ENCODE measurements at regions not wholly inside any gene's neighbourhood (a gene's known extent, or its start where the extent isn't known, plus 50 kb on each side); places are given as distances from the start of the nearest gene placed in this dataset.

- DNase-seq = no peak
Observed at GRCh38 chr1:61627365-61627764, 97.6 kb downstream of the TM2D1 start.

DNA sequence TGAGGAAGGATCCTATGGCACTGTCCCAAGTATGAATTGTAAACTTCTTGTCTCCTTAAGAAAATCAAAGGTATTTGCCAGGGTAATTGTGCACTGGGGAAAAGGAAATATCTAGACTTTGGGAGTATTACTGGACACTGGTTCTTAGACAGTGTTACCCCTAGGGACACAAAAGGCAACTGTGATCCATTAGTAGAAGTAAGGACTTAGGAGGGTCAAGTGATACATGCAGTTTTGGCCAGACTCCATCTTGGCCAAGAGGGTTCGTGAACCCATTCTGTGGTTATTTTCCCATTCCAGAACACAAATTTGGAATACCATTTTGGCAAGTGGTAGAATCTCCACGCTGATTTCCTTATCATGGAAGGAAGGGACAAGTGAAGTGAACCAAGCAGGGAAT is 98.1 kb downstream of the TM2D1 start:
- no peak for DNase-seq

DNA sequence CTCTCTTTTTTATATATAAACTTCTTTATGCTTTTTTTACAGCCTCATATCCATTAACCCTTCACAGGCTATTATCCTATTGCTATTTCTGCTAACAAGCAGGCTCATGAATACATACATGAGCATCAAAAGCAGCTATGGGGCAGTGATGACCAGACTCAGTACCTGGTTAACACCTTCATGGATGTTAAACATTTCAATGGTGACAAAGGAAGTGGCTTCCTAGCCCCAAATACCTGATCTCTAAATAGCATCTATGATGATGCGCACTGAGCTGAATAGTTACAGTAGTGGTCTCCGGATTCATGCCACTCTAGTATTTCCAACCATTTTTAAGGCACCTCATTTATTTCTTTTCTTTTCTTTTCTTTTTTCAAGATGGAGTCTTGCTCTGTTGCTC is 101.1 kb downstream of the TM2D1 start:
- DNase-seq = no peak

DNA sequence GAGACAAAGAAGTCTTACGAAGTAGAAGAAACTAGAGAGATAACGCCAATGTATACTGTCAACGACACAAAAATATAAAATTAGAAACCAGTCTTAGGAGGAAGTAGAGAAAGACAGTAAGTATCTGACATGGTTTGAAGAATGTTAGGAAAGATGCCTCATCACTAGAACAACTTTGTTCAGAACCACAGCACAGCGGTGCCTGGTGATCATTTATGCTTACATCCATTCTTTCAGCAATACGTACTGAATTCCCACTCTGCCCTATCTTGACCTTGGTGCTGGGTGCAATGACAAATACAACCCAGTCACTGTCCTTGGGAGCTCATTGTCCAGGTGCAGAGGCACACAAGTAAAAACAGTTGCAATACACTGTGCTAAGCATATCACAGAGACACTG is 104.4 kb downstream of the TM2D1 start:
- DNase-seq = no peak

DNA sequence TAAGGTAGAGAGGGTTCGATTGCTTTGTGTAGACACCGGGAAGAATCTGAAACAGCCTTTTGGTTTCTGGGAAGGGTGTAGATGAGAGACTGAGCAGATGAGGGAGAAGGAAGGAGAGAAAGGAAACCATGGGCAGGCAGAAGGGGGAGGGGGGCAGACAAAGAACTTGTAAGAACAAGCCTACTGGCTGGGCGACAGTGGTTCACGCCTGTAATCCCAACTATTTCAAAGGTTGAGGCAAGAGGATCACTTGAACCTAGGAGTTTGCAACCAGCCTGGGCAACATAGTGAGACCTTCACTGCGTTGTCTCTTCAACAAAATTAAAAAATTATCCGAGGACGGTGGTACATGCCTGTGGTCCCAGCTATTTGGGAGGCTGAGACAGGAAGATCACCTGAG is 106.2 kb downstream of the TM2D1 start:
- no peak for DNase-seq

- no peak for DNase-seq
Observed at GRCh38 chr1:61618193-61618592, 106.7 kb downstream of the TM2D1 start.

- no peak for DNase-seq
Observed at GRCh38 chr1:61616830-61617229, 108.1 kb downstream of the TM2D1 start.

DNA sequence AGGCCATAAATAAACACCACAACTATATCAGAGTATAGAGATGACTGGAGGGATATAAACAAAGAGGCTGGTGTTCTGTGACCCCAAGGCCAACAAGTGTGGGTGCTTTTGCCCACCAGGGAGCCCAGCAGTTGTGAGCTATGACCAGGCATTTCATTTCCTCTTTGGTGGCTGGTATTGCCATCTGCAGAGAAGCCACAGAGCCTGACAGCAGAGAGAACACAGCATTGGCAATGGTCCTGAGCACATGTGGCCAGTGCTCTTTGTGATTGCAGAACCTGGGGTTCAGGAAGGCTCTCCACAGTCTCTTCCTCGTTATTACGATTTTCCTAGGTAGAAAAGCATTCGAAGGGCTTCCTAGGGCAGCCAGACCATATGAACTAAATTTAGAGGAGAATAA is 112.3 kb downstream of the TM2D1 start:
- DNase-seq = no peak

DNA sequence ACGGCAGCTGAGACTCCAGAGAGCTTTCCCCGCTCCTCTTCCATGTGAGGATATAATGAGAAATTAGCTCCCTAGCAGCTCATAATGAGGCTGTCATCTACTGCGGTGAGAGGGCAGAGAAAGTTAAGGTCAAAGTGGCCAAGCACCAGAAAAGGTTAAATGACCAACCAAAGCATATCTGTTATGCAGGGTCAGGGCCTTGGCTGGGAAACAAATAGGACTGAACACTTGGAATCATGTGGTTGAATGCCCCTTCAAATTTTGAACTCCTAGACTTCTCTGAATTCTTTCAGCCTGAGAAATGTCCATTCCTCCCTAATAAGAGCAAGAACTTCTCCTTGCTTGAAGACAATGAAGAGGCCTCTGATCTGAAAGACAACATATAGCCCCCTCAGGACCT is 115.9 kb downstream of the TM2D1 start:
- no peak for DNase-seq

- DNase-seq = no peak
Observed at GRCh38 chr1:61607448-61607847, 117.5 kb downstream of the TM2D1 start.

GRCh38 chr1:61606448-61607312 is 118.3 kb downstream of the TM2D1 start:
- no peak for DNase-seq

- no peak for DNase-seq
Observed at GRCh38 chr1:61605607-61606321, 119.2 kb downstream of the TM2D1 start.

GRCh38 chr1:61604684-61605083 is 120.3 kb downstream of the TM2D1 start:
- DNase-seq = no peak

DNA sequence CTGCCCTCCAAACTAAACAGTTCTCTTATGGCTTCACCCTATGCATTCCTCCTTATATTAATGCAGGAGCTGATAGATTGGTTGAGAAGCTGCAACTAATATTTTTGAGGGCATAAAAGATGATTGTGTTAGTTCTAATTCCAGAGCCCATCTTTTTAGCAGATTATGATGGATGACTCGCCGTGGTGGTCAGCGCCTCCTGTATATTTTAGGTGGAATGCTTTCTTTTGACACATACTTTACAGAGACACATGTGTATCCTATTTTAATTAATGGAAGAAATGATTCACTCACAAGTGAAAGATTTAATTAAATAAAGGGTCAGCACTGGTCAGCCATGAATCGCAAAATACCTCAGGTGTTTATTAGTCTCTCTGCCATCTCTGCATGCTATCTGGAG is 120.7 kb downstream of the TM2D1 start:
- no peak for DNase-seq

DNA sequence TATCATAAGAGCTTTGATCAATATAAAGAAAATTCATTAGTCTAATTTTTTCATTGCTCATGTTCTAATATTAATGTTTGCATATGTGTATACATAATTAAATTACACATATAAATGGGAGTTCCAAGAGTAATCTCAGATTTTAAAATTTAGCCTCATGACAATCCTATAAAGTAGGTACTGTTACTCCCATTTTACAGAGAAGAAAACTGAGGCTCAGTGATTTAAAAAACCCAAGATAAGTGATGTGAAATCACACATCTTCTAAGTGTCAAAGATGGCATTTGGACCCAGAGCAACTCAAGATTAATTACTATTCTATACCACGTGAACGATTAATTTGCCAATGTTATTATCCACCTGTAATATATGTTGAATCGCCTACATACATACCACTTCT is 122.3 kb downstream of the TM2D1 start:
- DNase-seq = no peak

DNA sequence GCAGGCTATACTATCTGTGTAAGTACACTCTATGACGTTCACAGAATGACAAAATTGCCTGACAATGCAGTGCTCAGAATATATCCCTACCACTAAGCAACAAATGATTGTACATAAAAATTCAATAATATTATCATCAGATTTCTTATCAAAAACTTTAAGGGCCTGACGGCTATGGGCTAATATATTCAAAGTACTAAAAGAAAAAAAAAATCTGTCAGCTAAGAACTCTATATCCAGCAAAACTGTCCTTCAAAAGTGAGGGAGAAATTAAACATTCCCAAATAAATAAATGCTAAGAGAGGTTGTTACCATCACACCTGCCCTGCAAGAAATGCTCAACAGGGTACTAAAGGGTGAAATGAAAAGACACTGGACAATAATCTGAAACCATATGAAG is 127.3 kb downstream of the TM2D1 start:
- no peak for DNase-seq

DNA sequence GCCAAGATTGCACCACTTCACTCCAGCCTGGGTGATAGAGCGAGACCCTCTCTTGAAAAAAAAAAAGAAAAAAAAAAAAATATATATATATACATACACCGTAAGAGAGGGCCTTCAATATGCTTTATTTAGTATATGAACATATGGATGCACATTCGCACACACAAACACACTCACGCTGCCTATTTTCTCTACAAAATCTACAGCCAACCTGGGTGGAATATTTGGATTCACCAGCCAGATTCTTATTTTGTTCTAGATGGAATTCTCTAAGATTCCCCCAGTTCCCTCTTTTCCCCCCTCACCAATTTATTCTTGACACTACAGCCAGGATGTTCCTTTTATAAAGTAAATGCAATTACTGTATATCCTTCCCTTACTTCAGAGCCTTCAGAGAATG is 131.6 kb downstream of the TM2D1 start:
- DNase-seq = no peak

- no peak for DNase-seq
Observed at GRCh38 chr1:61591351-61591750, 133.6 kb downstream of the TM2D1 start.

- peak in 1 of 2 donors; percentile 12 for DNase-seq
Observed at GRCh38 chr1:61588736-61589672, 135.9 kb downstream of the TM2D1 start.

DNA sequence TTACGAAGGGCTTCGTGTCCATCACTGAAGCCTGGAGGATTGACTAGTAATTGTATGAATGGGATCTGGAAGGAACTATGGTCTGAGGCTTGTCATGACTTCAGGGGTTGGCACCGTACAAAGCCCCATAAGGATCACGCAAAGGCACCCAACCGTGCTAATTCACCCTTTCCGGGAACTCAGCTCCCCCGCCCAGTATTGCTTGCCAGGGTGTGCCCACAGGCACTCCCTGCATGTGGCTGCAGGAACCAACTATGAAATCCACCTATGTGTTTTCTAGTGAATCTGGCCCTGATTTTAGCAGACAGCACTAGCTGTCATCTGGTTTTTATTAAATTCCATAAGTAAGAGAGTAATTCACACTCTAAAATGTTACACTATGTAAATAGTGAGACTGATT is 139.2 kb downstream of the TM2D1 start:
- no peak for DNase-seq

DNA sequence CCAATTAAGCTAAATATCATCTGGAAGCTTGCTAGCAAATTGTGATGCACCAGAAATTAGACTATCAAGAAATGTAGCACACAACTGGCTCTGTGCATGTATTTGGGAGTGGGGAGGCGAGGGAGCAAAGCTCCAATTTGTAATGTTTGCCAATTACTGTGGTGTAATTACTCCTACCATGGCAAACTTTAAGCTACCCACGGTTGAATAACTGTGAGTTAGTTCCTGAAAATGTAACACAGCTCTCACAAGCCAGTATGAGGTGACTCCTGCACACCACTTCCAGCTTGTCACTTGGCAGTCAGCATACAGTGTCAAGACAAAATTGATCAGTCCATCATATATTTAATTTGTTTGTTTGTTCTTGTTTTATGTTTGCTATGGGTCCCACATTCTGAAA is 141.2 kb downstream of the TM2D1 start:
- no peak for DNase-seq

GRCh38 chr1:61581251-61581650 is 143.7 kb downstream of the TM2D1 start:
- no peak for DNase-seq

DNA sequence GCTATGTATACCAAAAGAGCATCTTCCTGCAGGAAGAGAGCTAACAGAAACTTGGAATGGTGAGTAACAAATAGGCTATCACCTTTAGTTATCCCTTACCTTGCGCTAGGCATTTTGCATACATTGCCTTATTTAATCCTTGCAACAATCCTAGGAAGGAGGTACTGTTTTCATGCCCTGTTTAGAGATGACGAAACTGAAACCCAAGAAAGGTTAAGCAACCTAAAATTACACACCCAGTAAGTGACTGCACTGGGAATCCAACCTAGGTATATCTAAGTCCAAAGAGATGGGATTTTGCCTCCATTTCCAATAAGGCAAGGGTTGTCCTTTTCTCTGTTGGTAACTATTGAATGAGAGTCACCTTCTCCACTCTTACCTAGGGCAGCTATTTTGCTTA is 144.5 kb downstream of the TM2D1 start:
- no peak for DNase-seq
